Endothelial cell of umbilical vein (primary cell): ENCODE measurements at regions not wholly inside any gene's neighbourhood (a gene's known extent, or its start where the extent isn't known, plus 50 kb on each side); places are given as distances from the start of the nearest gene placed in this dataset.

Experiments used
- CTCF ChIP-seq, 2 donors: IDR thresholded peaks; 1 replicate in 1 of 2; 2 replicates in 1 of 2; pipeline ENCODE4 v1.5.1; 2011; ENCODE audit warnings: low read length in 2 of 2, mild to moderate bottlenecking in 2 of 2, moderate library complexity in 2 of 2, control low read depth in 1 of 2, inconsistent platforms in 1 of 2, low read depth in 1 of 2; ENCODE audit not compliant: insufficient read depth in 1 of 2; ENCODE audit errors: extremely low read depth in 1 of 2
- EZH2 ChIP-seq: IDR thresholded peaks from 2 replicates; pipeline ENCODE4 v1.6.1; 2012; ENCODE audit warnings: borderline replicate concordance, low read depth, mild to moderate bottlenecking, moderate library complexity, low read length, inconsistent platforms; ENCODE audit not compliant: severe bottlenecking
- FOS ChIP-seq: IDR thresholded peaks from 2 replicates; pipeline ENCODE4 v1.6.1; 2011; ENCODE audit warnings: mild to moderate bottlenecking, low read length, moderate library complexity, borderline replicate concordance; ENCODE audit not compliant: insufficient read depth
- GATA2 ChIP-seq: IDR thresholded peaks from 2 replicates; pipeline ENCODE4 v1.7.0; 2011; ENCODE audit warnings: low read depth, mild to moderate bottlenecking, moderate library complexity, mixed read lengths, low read length; ENCODE audit not compliant: insufficient read length, insufficient read depth
- JUN ChIP-seq: IDR thresholded peaks from 2 replicates; pipeline ENCODE4 v1.6.1; 2011; ENCODE audit warnings: borderline replicate concordance, low read depth; ENCODE audit not compliant: insufficient read length, insufficient read depth
- MAX ChIP-seq: IDR thresholded peaks from 2 replicates; pipeline ENCODE4 v1.6.1; 2011; ENCODE audit not compliant: insufficient read depth, insufficient read length
- MYC ChIP-seq: IDR thresholded peaks from one replicate; pipeline ENCODE4 v1.6.1; 2011; ENCODE audit warnings: mild to moderate bottlenecking, low read depth, low read length
- POLR2A ChIP-seq: IDR thresholded peaks from 2 replicates; pipeline ENCODE4 v1.6.1; 2012; ENCODE audit warnings: low read depth, mild to moderate bottlenecking, control low read depth, low read length
- POLR2AphosphoS5 ChIP-seq: IDR thresholded peaks from 2 replicates; pipeline ENCODE4 v1.6.1; 2012; ENCODE audit warnings: low read depth, mild to moderate bottlenecking, control low read depth, low read length, moderate library complexity; ENCODE audit not compliant: insufficient read depth

- TF ChIP-seq CTCF (IDR thresholded peaks at IDR 0.05; ENCODE audit: extremely low read depth in 1 of 2, insufficient read depth in 1 of 2, low read depth in 1 of 2, low read length in 2 of 2) (no peak), EZH2 (no peak), FOS (no peak), POLR2AphosphoS5 (no peak), MAX (no peak), POLR2A (no peak), JUN (no peak), GATA2 (no peak), MYC (no peak)
Observed at GRCh38 chr2:16400127-16400623, 265.5 kb downstream of the CYRIA start.
